GM12892 (cell line): ENCODE measurements at regions not wholly inside any gene's neighbourhood (a gene's known extent, or its start where the extent isn't known, plus 50 kb on each side); places are given as distances from the start of the nearest gene placed in this dataset.
"Not testable (repeated sequence)": the region's sequence is repeated elsewhere in the genome, so short reads cannot be mapped to it uniquely, and the experiment has no call there.

Experiments used
- DNase-seq: peaks from one replicate; pipeline ENCODE4 v3.0.0; 2011; ENCODE audit not compliant: insufficient read length
- FAIRE-seq: peaks from 2 replicates; lab custom pipeline; 2011; peaks lifted over from hg19 to GRCh38; lab: Jason Lieb, UNC
- POLR2A ChIP-seq: IDR thresholded peaks from 2 replicates; pipeline ENCODE4 v1.6.1; 2011; ENCODE audit warnings: low read depth, low read length, control low read depth
- POLR2AphosphoS5 ChIP-seq: IDR thresholded peaks from 2 replicates; pipeline ENCODE4 v1.6.1; 2011; ENCODE audit warnings: low read depth, low read length, control low read depth
- TAF1 ChIP-seq: IDR thresholded peaks from 2 replicates; pipeline ENCODE4 v1.6.1; 2011; ENCODE audit warnings: low read depth, mild to moderate bottlenecking, control low read depth, low read length, borderline replicate concordance

- FAIRE-seq: no peak
- TF ChIP-seq TAF1: no peak
- TF ChIP-seq POLR2A: no peak
- no peak for TF ChIP-seq POLR2AphosphoS5
- no peak for DNase-seq
Observed at GRCh38 chr2:145811276-145812164, 1291.6 kb upstream of the ZEB2 start.

DNA sequence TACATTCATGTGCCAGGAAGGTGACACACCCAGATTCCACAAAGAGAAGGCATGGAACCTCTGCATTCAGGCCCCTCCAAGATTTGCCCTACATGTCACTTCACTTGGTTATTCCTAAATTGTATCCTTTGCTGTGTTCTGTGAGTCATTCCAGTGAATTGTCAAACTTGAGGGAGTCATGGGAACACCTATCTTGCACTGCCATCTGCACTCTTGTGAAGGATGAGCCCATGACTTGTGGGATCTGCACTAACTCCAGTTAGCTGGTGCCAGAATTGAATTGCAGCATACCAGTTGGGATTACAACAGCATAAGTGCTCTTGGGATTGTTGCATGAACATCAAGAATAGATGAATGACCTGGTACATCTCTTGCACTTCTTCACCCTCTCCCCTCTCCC lies 1288.0 kb upstream of the ZEB2 start:
- DNase-seq (no peak), FAIRE-seq (no peak)
- TF ChIP-seq POLR2AphosphoS5 (no peak), POLR2A (no peak), TAF1 (no peak)

DNA sequence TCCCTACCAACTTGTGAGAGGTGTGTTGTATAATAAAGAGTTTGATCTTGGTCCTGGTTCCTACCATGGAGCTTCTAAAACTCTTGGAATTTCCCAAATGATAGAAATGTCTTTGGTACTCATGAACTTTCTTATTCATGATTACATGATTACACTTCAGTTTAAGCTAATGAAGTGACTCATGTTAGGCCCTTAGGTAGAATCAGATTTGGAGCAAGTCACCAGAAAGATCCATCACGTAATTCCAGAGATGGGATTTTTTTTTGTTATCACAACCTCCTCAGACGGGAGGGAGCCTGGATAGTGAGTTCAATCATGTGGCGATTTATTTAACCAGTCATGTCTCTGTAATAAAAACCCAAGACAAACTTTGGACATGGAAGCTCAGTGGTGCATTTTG lies 1287.6 kb upstream of the ZEB2 start:
- no peak for DNase-seq
- FAIRE-seq: no peak
- no peak for TF ChIP-seq TAF1
- TF ChIP-seq POLR2AphosphoS5: no peak
- TF ChIP-seq POLR2A: no peak

DNA sequence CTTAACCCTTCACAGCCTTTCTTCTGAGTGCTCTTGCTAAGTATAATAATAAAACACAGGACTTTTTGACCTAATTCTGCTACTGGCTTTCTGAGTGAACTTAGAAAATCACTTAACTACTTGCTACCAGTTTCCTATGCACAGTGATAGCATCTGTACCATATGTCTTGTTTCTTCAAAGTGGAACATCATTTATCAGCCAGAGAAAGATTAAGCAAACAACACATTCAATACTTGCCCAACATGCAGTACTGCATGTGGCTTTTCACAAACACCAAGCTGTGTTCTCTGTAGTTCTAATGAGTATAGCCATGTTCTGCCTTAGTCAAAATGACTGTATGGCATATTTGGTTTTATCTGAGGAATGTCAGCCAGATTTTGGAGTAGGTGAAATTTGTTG lies 1286.6 kb upstream of the ZEB2 start:
- no peak for DNase-seq
- TF ChIP-seq POLR2AphosphoS5 (no peak), TAF1 (no peak), POLR2A (no peak)
- FAIRE-seq: no peak

DNA sequence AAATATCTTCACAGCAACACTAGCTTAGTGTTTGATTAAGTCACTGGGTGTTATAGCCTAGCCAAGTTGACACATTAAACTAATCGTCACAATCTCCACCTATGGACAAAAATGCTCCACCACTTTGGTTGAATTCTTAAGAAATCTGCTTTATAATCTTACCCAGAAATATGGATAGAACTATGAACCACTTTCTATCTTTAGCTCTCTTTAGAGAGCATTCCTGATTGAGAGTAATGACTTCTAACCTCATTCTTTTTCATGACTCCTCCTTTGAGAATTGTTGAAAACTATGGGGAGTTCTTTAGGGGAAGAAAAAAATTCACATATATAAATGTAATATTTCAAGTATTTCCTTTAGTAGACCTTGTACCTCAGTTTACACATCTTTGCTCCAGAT lies 1282.2 kb upstream of the ZEB2 start:
- TF ChIP-seq TAF1 (no peak), POLR2A (no peak), POLR2AphosphoS5 (no peak)
- FAIRE-seq: no peak
- DNase-seq: no peak

- no peak for FAIRE-seq
- no peak for DNase-seq
- TF ChIP-seq POLR2AphosphoS5 (no peak), POLR2A (no peak), TAF1 (no peak)
Observed at GRCh38 chr2:145801210-145801609, 1281.3 kb upstream of the ZEB2 start.

GRCh38 chr2:145800151-145801091 lies 1280.5 kb upstream of the ZEB2 start:
- no peak for DNase-seq
- no peak for FAIRE-seq
- TF ChIP-seq POLR2A (no peak), POLR2AphosphoS5 (no peak), TAF1 (no peak)

DNA sequence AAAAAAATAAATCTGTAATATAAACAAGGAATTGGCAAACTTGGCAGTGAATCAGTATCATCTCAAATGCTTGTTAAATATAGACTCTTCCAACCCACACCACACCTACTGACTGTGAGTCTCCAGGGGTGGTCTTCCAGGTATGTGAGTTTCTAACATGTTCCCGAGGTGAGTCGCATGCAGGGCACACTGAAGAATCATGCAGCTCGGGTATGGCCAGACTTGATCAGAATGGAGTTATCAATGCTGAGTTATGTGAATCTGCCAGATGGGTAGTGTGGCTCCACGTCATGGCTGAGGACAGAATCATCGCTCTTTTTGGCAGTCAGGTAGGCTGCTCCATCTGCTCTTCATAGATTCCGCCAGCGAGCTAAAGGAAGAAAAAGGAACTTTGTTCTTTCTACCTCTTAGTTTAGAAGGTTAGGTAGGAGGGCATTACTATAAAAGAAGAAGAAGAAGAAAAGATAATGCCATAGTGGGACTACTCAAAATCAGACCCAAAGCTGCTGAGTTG lies 1279.7 kb upstream of the ZEB2 start:
- TF ChIP-seq POLR2AphosphoS5: no peak
- no peak for TF ChIP-seq TAF1
- no peak for TF ChIP-seq POLR2A
- no peak for DNase-seq
- no peak for FAIRE-seq

GRCh38 chr2:145798419-145798818 lies 1278.5 kb upstream of the ZEB2 start:
- FAIRE-seq (no peak), DNase-seq (no peak)
- no peak for TF ChIP-seq POLR2A
- TF ChIP-seq TAF1: no peak
- no peak for TF ChIP-seq POLR2AphosphoS5

- FAIRE-seq (no peak), DNase-seq (no peak)
- TF ChIP-seq TAF1 (no peak), POLR2AphosphoS5 (no peak), POLR2A (no peak)
Observed at GRCh38 chr2:145797692-145798091, 1277.8 kb upstream of the ZEB2 start.

- FAIRE-seq: no peak
- no peak for DNase-seq
- TF ChIP-seq TAF1: no peak
- no peak for TF ChIP-seq POLR2AphosphoS5
- no peak for TF ChIP-seq POLR2A
Observed at GRCh38 chr2:145792745-145793144, 1272.8 kb upstream of the ZEB2 start.

- FAIRE-seq (no peak), DNase-seq (no peak)
- TF ChIP-seq TAF1 (no peak), POLR2AphosphoS5 (no peak), POLR2A (no peak)
Observed at GRCh38 chr2:145789636-145790035, 1269.7 kb upstream of the ZEB2 start.

GRCh38 chr2:145787597-145788361 lies 1267.9 kb upstream of the ZEB2 start:
- DNase-seq, FAIRE-seq: not testable (repeated sequence)

- FAIRE-seq, DNase-seq: not testable (repeated sequence)
Observed at GRCh38 chr2:145782607-145783006, 1262.7 kb upstream of the ZEB2 start.
